ENCODE measurements at regions not wholly inside any gene's neighbourhood (a gene's known extent, or its start where the extent isn't known, plus 50 kb on each side); places are given as distances from the start of the nearest gene placed in this dataset.
"Not testable (repeated sequence)": the region's sequence is repeated elsewhere in the genome, so short reads cannot be mapped to it uniquely, and the experiment has no call there.

GRCh38 chr3:187475613-187476012 is 107.4 kb downstream of the RTP4 start:
- not testable (repeated sequence) for TF ChIP-seq YY1 (IDR thresholded peaks at IDR 0.05; ENCODE audit: insufficient read depth, insufficient read length); ZNF274 (IDR thresholded peaks at IDR 0.05; ENCODE audit: low read depth, low read length)

Measured in NT2/D1 (cell line).